ENCODE measurements at regions not wholly inside any gene's neighbourhood (a gene's known extent, or its start where the extent isn't known, plus 50 kb on each side); places are given as distances from the start of the nearest gene placed in this dataset.
"Not testable (repeated sequence)": the region's sequence is repeated elsewhere in the genome, so short reads cannot be mapped to it uniquely, and the experiment has no call there.

DNA sequence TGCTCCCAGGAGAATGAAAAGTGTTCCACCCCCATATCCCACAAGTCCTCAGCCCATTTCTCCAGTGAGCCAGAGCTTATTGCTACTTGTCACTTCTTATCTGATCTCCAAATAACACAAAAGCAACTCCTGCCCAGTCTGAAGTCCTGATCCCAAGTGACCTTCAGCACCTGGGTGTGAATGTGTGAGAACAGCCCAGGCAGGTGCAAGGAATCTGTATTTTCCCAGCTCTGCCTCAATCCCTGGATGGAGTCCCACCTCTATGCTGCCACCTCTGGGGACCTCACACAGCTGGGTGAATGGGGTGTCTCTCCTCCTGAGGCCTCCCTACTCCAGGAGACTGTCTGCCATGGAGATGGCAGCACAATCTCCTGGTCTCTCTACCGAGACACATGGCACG lies 402.4 kb upstream of the PROX1 start:
- no peak for DNase-seq (ENCODE audit: low read depth)

DNA sequence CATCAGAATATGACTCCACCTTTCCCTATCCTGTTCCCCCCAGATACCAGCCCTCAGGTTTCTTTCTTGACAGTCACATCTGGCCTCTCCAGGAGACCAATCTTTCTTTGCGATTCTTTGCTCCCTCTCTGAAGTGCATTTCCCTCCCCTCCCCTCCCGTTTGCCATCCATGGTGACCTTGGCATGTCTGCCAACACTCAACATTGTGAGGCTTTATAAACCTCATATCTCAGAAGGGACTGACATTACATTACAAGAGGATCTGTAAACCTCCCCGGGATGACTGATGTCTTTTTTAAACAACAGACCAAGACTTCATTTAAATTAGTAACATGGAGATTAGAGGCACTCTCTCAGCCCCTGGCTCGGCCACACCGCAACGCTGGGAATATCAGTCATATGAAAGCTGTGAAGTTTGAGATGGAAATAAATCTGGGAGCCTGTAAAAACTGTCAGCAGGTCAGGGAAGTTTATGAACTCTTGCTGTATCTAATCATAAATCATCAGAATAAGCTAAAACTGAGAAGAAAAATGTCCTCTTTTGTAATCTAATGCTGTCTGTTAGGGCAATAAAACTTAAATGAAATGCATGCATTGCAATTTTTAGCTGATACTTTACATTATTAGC lies 401.7 kb upstream of the PROX1 start:
- DNase-seq (ENCODE audit: low read depth): no peak

DNA sequence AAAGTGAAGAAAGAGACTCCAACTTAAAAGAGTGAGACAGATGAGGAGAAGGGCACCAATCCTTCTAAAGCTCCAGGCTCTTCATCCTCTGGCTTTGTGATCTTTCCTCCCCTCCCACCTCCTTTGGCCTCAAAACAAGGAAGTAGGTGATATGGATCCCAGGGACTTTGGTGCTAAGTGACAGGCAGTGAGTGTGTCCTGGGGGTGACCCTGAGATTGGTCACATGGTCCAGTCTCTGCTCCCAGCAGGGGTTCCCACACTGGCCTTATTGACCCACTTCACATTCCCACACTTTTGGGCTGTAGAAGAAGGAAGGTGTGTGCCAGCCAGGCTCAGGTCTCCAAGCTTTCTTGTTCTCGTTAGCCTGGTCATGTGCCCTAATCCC lies 401.2 kb upstream of the PROX1 start:
- DNase-seq (ENCODE audit: low read depth): no peak

DNA sequence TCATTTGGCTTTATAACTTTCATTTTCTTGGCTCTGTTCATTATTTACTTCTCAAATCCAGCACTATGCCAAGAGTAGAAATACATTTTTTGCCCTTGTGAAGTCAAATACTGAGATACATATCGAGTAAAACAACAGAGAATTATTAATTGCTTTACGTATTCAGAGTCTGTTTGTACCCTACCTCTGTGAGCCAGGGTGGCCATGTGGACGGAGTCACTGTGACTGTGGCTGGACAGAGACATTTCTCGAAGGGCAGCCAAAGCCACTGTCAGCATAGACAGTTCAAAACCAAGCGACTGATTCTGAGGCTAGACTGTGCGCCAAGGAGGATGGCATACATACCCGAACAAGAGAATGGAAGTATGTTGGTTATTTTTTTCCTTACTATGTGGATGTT lies 391.0 kb upstream of the PROX1 start:
- no peak for DNase-seq (ENCODE audit: low read depth)

DNA sequence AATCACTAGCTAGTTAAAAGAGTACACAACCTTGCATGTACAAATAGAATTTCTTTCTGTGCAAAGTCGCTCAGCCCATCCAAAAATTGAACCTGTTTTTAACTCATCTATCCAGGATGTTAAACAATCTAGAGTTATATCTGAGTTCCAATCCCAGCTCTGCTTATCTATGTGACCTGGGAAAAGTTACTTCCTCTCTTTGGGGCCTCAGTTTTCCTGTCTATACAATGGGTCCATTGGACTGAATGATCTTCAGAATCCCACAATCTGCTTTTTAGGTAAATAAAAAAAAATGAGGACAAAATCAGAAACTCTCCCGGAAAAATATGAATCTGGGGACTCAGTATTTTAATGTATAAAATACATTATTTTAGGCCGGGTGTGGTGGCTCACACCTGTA lies 389.5 kb upstream of the PROX1 start:
- no peak for DNase-seq (ENCODE audit: low read depth)

DNA sequence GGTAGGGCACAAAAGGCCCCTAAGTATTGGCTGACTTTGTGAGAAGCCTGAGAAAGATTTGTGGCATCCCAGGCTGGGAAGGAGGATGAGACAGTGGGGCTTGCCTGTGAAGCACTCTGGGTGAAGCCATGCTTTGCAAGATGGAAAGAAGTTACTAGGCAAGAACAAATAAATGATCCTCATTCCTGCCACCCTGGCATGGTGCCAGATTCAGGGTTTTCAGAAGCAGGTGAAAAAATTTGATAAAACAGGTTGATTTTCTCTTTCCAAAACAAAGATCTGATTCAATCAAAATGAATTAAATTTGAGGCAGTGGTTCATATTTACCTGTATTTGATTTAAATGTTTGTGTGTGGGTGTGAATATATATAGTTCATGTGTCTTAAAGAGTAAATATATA lies 386.9 kb upstream of the PROX1 start:
- no peak for DNase-seq (ENCODE audit: low read depth)

DNA sequence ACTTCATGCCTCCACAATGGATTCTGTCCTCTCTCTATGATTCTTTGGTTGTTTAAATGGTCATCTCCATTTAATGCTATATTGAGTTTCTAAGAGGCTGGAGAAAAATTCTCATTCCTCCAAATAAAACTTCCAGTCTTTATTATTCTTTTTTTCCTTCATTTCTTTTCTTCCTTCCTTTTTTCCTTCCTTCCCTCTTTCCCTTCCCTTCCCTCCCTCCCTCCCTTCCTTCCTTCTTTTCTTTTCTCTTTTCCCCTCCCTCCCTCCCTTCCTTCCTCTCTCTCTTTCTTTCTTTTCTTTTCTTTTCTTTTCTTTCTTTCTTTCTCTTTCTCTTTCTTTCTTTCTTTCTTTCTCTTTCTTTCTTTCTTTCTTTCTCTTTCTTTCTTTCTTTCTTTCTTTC lies 386.1 kb upstream of the PROX1 start:
- not testable (repeated sequence) for DNase-seq (ENCODE audit: low read depth)

DNA sequence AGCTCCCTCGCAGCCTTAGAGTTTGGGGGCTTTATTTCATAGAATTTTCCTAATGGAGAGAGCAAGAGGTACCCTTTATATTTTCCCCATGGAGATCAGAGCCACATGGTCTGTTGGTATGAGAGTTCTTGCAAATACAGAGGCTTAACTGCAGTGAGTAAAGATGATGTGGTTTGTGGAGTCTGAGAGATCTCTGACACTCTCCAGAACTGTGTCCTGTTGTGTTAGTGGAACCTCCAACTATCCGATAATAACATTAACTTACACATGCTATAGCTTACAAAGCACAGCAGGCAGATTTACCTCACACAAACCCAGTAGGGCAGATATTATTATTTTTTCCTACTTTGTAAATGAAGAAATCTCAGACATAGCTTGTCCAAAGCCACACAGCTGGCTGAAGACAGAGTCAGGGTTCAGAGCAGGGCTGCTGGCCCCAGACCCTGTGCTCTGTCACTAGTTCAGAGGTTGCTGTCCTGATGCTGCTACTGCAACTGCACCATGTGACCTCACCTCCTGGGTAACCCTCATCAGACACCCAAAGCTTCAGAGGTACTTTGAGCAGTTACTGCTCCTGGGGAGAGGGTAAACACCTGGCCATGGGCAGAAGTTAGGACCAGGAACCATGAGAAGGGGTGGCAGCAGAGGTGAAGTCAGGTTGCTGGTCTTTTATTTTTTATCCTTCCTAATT lies 384.8 kb upstream of the PROX1 start:
- no peak for DNase-seq (ENCODE audit: low read depth)

DNA sequence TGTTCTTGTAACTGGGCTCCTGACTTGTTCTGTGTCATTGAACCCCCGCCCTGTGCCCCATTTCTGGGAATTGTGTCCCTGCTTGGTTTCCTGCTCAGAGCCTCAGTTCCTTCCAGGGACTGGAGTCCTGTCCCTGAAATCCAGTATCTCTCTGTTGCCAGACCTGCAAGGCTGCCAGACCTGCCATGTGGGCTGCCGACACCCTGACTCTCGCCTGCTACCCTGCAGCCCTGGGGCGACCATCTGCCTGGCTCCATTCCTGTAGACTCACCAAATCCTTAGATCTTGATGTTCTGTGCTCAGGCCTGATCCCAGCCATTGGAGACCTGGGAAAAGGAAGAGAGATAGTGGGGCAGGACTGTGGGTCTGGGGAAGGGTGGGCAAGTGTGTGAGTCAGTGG lies 383.3 kb upstream of the PROX1 start:
- DNase-seq (ENCODE audit: low read depth): no peak

DNA sequence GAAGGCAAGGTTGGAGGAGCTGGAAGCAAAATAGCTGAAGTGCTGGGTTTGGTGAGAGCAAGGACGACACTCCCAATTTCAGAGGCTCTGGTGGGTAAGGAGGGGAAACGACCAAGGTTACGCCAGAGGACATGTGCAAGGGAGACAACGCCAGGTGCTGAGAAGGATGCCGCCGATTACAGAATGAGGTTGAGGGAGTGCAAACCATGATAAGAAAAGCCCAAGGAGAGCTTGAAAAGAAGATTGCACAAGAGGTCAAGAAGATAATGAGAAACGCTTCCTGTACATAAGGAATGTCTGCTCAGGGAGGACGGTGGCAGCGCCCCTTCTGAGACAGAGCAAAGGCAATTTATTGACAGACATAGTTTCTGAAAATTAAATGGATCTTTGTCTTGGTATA lies 382.0 kb upstream of the PROX1 start:
- DNase-seq (ENCODE audit: low read depth): no peak

DNA sequence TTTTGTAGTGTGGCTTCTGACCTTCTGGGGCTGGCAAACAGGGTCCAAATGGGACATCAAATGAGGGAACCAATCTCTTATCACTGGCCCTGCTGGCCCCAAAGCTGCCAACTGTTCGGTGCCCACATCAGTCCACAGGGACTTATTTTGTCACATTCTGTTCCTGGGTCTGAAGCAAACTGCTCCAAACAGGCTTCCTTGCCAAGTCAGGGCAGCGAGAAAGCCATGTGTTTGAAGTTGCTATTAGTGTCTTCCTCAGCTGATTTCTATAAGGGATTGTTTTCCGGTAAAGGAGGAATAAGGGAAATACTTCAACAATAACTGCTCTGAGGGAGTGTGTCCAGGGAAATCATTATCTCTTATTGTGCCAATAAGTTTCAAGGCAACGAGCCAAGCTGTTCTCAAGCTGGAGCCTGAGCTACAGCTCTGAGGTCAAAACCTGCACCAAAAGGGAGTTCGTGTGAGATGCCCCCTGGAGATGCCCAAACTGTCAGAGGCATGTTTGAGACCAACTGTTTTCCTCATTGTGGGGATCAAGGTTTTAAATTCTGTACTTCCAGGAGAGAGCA lies 381.4 kb upstream of the PROX1 start:
- DNase-seq (ENCODE audit: low read depth): no peak

DNA sequence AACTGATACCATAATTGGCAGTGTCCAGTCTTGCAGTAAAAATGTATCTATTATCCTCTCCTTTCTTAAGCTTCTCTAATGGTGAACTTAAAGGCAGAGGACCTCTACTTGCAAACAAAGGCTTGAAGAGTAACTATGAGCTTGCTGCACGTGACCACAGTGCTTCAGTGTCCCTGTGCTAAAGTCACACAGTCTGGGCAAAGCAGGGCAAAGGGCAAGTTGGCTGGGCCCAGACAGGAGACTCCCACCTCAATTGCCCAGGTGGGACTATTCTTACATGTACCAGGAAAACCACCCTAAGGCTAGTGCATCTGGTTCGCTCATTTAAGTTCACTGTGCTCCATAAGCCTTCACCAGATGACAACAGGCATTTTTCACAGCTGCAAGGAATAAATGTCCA lies 374.2 kb upstream of the PROX1 start:
- no peak for DNase-seq (ENCODE audit: low read depth)

DNA sequence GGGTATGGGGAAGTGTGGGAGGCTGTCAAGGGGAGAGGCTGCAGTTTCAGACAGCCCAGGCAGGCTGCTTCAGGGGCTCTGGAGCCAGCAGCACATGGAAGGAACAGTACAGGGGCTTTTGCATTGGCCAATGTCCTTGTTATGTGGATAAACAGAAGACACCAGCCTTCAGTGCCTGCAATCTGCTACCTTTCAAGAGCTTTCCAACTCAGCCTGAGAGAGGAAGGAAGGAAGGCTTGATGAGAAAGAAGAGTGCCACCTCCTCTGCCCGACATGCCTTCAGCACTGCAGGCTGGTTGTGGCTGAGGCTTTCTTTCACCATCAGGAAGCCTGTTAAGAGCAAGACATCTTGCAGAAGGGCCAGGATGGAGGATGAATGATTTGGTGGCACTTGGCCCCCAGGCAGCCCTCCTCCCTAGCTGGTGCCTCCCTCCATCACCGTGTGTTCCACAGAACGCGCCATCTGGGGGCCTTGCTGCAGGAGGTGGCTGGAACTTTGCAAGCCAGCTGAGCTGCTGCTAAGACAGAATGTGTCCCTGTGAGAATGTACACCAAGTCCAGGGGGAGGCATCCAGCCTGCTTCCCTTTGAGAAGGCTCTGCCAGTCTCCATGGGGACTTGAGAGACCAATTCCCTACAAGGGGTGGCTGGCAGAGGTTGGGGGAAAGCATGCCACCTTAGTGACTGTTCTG lies 372.4 kb upstream of the PROX1 start:
- DNase-seq (ENCODE audit: low read depth): no peak

DNA sequence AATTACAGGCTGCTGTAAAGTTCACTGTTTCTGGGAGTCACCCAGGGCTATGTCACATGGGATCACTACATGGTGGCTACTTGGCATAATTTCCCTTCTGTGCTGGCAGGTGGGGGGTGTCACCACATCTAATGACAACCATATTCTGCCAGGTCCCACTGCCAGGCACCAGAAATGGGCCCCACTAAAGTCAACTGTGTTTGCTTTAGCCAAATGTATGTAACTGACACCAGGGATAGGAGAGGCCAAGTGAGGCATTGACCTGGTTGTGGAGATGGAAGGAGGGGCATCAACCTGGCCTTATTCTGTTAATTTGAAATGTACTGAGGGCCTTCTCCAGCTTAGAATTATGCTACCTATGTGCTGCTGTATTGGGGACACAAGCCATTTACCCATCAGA lies 370.6 kb upstream of the PROX1 start:
- no peak for DNase-seq (ENCODE audit: low read depth)

DNA sequence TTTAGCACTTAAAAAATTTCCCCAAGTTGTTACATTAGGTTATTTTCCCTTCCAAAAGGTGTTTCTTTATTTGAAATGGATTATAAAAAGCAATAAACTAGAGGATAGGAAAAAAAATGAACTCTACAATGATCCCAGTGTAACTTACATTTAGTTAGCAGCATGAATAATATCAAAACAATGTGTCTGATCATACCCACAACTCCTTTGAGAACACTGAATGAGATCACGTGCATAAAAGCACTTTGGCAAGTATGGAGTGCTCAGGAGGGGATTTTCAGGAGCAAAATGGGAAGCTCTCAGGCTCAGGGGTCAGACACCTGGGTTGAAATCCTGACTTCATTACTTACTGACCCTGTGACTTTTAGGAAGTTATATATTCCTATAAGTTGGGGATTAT lies 369.7 kb upstream of the PROX1 start:
- DNase-seq (ENCODE audit: low read depth): no peak

DNA sequence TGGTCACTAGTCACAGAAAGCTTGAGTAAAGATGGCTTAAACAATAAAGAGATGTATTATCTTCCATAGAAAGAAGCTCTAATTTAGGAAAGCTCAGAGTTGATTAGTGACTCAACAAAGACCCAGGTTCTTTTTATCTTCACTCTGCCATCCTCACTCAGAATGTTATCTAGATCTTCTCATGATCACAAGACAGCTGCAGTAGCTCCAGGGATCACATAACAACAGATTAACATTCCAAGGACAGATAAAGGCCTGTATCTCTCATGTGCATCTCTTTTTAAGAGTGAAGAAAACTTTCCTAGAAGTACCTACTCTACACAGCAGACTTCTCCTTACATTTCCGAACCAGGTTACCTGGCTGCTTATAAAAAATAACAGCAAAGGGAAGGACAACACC lies 368.7 kb upstream of the PROX1 start:
- DNase-seq (ENCODE audit: low read depth): no peak

DNA sequence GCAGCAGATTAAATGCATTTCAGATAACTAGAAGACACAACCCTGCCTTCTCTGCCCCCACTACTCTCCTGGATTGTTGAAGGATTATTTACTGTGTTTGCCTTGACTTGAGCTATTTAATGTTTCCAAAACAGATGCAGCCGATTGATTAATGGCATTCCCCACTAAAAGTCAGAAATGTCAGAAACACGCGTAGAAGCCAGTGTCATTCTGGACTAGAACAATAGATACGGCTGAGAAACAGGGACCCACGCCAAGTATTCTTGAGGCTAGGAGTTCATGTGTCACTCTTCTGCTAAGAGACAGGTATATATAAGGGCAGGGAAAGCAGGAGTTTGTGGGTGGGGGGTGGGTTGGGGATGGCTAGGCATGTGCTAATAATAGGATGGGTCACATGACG lies 366.7 kb upstream of the PROX1 start:
- no peak for DNase-seq (ENCODE audit: low read depth)

DNA sequence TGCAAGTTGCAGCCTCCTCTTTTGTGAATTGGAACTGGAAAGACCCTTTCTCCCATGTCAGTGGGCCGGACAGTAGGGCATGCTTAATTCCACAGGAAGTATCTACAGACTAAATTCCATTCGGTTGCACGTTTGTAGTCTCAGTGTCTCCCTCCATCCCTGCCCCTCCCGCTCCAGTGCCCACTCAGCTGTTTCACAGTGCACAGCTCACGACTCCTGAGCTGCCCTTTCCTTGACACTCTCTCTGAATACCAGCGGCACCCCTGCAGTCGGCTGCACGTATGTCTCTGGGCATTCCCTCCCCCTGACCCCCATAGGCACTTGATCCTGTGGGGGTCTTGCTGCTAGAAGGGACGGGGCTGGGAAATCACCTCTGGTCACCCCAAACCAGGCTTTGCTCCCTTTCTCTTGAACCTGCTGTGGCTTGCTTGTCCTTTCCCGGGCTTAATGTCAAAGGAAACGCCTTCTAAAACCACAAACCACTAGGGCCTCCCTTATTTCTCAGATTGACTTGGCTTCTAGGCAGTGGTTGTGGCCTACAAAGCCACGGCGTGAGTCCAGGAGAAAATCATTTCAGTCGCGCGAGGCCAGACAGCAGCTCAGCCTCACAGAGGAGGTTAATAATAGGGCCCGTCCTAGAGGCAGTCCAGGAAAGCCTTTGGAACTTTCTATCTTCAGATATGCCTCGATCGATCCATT lies 365.3 kb upstream of the PROX1 start:
- no peak for DNase-seq (ENCODE audit: low read depth)

DNA sequence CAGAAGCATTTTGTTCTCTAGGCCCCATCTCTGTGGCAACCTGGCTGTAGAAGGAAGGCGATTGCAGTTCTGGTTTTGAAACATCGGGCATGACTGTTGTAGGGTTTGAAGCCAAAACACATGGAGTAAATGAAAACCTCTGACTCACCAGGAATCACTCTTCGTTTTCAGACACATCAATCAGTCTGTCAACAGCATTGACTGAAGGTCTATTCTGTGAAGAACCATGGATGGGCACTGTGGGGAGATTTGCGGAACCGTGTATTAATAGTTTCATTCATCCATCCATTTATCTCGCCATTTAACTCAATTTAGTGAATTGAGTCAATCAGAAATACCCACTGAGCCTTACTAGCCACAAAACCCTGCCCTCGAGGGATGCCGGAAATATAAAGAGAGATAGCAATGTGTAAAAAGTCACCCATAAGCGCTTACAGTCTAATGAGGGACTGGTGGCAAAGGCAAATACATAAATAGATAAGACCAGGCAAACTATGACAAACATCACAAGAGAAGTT lies 364.6 kb upstream of the PROX1 start:
- no peak for DNase-seq (ENCODE audit: low read depth)

DNA sequence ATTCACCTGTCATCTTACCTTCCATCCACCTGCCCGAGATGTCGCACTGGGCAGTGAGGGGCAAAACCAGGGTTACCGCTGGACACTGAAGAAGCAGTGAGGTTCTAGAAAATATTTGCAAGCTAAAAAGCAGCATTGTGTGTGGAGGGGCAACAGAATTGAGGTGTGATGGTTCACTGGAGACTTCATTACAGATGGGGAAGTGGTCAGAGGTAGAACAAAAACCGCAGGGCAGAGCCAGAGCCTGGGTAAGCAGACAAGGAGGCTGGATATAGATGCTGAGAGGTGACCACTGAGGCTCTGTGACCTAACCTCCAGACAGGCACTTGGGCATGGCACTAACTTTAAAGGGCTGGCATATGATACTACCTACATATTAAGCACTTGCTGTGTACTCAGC lies 363.9 kb upstream of the PROX1 start:
- DNase-seq (ENCODE audit: low read depth): no peak

DNA sequence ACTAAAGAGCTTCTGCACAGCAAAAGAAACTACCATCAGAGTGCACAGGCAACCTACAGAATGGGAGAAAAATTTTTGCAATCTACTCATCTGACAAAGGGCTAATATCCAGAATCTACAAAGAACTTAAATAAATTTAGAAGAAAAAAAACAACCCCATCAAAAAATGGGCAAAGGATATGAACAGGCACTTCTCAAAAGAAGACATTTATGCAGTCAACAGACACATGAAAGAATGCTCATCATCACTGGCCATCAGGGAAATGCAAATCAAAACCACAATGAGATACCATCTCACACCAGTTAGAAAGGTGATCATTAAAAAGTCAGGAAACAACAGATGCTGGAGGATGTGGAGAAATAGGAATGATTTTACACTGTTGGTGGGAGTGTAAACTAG lies 351.0 kb upstream of the PROX1 start:
- not testable (repeated sequence) for DNase-seq (ENCODE audit: low read depth)

DNA sequence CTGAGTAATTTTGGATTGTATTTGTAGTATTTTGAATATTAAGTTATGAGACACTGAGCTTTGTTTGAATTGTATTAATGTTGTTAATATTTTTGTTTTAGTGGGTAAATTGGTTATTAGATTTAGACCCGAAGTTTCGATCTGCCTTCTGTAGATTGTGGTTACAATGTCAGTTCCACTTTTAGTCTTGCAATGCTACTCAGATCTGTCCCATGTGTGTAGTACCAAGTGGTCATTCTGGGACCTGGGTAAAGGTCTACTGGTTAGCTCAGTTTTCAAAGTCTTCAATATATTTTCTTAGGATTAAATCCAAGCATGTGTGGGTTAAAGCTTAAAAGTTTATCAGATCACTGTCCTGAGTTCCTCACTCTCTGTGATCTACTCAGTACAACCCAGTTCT lies 346.5 kb upstream of the PROX1 start:
- no peak for DNase-seq (ENCODE audit: low read depth)
